ENCODE measurements at regions not wholly inside any gene's neighbourhood (a gene's known extent, or its start where the extent isn't known, plus 50 kb on each side); places are given as distances from the start of the nearest gene placed in this dataset.

GRCh38 chrX:14173873-14174272 is 144.2 kb upstream of the GEMIN8 start:
- DNase-seq: no peak

DNA sequence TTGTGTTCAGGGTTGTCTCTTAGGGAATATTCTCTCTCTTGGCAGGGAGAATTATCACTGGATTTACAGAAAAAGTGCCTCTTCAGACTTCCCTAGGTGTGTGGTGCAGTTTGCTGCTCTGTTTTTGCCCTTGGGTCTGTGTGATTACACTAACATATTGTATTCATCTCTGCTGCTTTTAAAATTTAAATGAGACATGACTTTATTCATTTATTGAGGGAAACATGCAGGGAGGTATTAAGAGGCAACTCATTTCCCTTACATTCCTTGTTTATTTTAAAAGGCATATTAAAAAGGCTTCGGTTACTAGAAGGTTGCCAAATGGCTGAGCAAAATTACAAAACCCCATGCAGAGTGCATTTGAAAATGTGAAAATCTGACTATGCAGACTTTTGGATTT is 135.1 kb upstream of the GEMIN8 start:
- DNase-seq: no peak

- DNase-seq: no peak
These were observed 95.8 kb upstream of the GEMIN8 start for GRCh38 chrX:14125462-14125861.

- no peak for DNase-seq
These were observed 94.9 kb upstream of the GEMIN8 start for GRCh38 chrX:14124562-14124961.

GRCh38 chrX:14095702-14096101 is 66.0 kb upstream of the GEMIN8 start:
- no peak for DNase-seq

GRCh38 chrX:14094191-14094590 is 64.5 kb upstream of the GEMIN8 start:
- no peak for DNase-seq

DNA sequence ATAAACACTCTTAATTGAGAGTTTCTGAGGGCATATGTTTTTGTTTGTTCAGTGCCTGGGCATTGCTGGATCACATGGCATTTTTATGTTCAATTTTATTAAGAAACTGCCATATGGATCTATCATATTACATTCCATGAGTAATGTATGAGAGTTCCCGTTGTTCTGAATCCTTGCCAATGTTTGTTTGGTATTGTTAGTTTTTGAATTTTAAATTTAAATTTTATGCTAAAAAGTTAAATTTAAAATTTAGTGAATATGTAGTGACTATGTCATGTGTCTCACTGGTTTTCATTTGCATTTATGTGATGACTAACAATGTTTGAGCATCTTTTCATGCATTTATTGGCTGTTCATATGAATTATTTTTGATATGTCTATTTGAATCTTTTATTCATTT is 54.8 kb upstream of the GEMIN8 start:
- DNase-seq: no peak

DNA sequence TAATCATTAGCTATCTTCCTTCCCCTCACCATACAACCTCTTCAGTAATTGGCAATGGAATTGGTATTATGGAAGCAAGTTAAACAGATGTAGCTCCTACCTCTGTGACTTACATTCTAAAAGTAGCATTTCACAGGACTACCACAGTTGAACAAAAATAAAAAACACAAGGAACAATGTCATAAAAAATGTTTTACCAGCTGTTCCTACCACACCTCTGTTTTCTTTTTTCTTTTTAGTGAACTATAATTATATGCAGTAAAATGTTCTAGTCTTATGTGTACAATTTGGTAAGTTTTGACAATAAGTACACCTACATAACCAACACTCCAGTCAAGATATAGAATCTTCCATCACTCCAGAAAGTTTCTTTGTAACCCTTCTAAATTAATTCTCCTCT is 54.1 kb upstream of the GEMIN8 start:
- DNase-seq: no peak

DNA sequence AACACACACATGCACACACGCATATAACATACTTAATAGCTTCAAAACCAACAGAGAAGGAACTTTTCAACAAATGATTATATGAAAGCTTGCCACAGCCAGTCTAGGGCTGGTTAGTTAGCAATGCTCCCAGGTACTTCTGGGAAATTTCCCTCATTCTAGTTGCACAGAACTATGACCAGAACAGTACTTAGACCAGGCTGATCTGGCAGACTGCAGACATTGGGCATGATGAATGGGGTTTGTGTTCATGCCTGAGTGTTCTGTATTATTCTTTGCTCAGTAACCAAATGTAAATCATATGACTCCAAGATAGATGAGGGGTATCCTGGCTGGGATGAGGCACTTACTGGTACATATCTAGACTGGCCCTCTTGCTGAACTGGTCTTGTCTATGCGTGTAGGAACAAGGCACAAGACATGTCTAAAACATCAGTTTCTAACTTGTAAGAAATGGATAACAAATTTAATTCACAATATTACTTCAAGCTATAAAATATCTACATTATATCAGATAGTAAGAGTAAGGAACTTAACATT is 50.3 kb upstream of the GEMIN8 start:
- no peak for DNase-seq

Data from anterior cingulate cortex (tissue), 58 donors.